NB4 (cell line): ENCODE measurements at regions not wholly inside any gene's neighbourhood (a gene's known extent, or its start where the extent isn't known, plus 50 kb on each side); places are given as distances from the start of the nearest gene placed in this dataset.

Experiments used
- DNase-seq: peaks from one replicate; pipeline ENCODE4 v3.0.0; 2010; ENCODE audit warnings: low read depth
- H3K4me3 ChIP-seq: one replicate; pipeline ENCODE4 v1.5.1; 2011; ENCODE audit warnings: mild to moderate bottlenecking, low read depth, low read length, moderate library complexity
- CTCF ChIP-seq: IDR thresholded peaks from one replicate; pipeline ENCODE4 v1.5.1; 2012; ENCODE audit warnings: low read depth, low read length
- MAX ChIP-seq: IDR thresholded peaks from 2 replicates; pipeline ENCODE4 v1.6.1; 2011; ENCODE audit warnings: low read depth, low read length
- MYC ChIP-seq: IDR thresholded peaks from 2 replicates; pipeline ENCODE4 v1.6.1; 2011; ENCODE audit warnings: low read depth, low read length
- POLR2A ChIP-seq: IDR thresholded peaks from 2 replicates; pipeline ENCODE4 v1.6.1; 2011; ENCODE audit warnings: mild to moderate bottlenecking; ENCODE audit not compliant: insufficient read length; ENCODE audit errors: extremely low read depth

GRCh38 chr12:19880076-19880475 is 440.8 kb downstream of the AEBP2 start:
- TF ChIP-seq MAX (no peak), CTCF (no peak), MYC (no peak), POLR2A (no peak)
- H3K4me3 ChIP-seq, result no peak overlapping the region
- no peak for DNase-seq

- H3K4me3 ChIP-seq, result no peak overlapping the region
- no peak for DNase-seq
- no peak for TF ChIP-seq POLR2A
- TF ChIP-seq MAX, result no peak
- no peak for TF ChIP-seq CTCF
- TF ChIP-seq MYC, result no peak
Measured at GRCh38 chr12:19880721-19881120, 441.4 kb downstream of the AEBP2 start.

DNA sequence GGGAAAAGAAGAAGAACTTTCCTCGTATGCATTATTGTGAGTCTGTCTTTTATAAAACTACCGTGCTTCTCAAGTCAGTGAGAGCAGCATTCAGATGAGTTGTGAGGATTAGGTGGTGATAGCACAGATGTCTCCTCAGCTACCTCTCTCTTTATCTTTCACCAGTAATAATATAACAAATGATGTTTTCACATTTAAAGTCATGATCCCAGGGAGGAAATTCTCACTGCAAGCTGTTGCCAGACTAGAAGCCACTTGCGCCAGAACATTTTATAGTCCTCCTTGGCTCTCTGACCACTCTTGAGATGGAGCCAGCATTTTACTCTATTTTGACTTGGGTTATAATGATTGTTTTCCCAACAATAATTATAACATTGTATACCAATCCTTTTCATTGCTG is 443.1 kb downstream of the AEBP2 start:
- no peak overlapping the region for H3K4me3 ChIP-seq
- DNase-seq, result no peak
- TF ChIP-seq MYC, result no peak
- TF ChIP-seq MAX, result no peak
- TF ChIP-seq POLR2A, result no peak
- no peak for TF ChIP-seq CTCF

DNA sequence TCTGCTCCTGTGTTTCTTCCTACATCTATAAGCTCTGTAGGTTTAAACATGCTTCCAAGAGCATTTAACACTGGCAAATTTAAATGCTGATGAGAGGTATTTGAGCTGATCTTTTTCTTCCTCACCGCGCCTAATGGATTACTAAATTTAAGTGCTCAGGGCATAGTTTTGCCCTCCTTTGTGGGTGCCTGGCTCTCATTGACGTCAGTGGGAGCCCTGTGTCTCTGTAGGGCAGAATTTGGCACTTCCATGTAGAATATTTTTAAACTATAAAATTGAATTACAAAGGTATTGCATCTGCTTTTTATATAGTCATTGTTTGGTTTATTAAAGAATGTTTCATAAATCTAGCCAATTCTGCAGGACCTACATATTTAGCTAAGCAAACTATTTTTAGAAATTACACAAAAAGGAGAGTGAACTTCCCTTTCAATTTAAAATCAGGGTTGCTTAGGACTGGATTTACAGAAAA is 444.8 kb downstream of the AEBP2 start:
- H3K4me3 ChIP-seq, result no peak overlapping the region
- no peak for DNase-seq

GRCh38 chr12:19885093-19885812 is 446.0 kb downstream of the AEBP2 start:
- no peak for TF ChIP-seq POLR2A
- TF ChIP-seq CTCF, result no peak
- TF ChIP-seq MYC, result no peak
- no peak for TF ChIP-seq MAX
- H3K4me3 ChIP-seq, result no peak overlapping the region
- DNase-seq, result no peak

More for the DNA sequence above, 444.8 kb downstream of the AEBP2 start:
- TF ChIP-seq POLR2A (no peak), MAX (no peak), MYC (no peak), CTCF (no peak)

DNA sequence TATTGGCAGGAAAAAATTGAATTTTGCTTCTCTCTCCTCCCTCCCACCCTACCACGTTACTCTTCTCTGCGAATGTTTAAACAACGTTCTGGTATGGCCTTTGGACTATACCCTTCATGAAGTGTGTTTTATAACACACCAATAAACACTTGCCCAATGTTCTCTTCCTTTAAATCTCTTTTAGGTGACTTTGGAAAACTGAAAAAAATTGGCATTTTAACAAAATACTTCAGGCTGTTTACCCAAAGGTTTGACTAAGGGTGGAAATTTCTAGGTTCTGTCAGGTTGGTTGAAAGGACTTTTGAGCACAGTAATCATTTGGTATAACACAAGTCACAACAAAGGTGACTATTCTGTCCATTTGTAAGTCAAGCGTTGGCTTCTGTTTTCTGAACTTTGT is 446.8 kb downstream of the AEBP2 start:
- H3K4me3 ChIP-seq, result no peak overlapping the region
- DNase-seq, result no peak
- TF ChIP-seq MAX (no peak), CTCF (no peak), MYC (no peak), POLR2A (no peak)
